Astrocyte (in vitro differentiated cells and primary cell): ENCODE measurements at regions not wholly inside any gene's neighbourhood (a gene's known extent, or its start where the extent isn't known, plus 50 kb on each side); places are given as distances from the start of the nearest gene placed in this dataset.

ENCODE experiments used
- DNase-seq: peaks from one replicate; pipeline ENCODE4 v3.0.0-alpha.2; 2010; ENCODE audit warnings: low read depth
- FAIRE-seq: peaks from 2 replicates; lab custom pipeline; 2011; peaks lifted over from hg19 to GRCh38; lab: Jason Lieb, UNC
- H2AFZ ChIP-seq: 2 replicates; pipeline ENCODE4 v1.6.0; 2012; ENCODE audit warnings: low read depth, low read length, inconsistent platforms
- H3K27ac ChIP-seq: 2 replicates; pipeline ENCODE4 v1.5.1; 2011; ENCODE audit warnings: low read depth, low read length, inconsistent platforms
- H3K27me3 ChIP-seq: 2 replicates; pipeline ENCODE4 v1.6.0; 2011; ENCODE audit warnings: low read length, inconsistent platforms; ENCODE audit not compliant: insufficient read depth
- H3K36me3 ChIP-seq: 2 replicates; pipeline ENCODE4 v1.5.1; 2011; ENCODE audit warnings: low read length, inconsistent platforms; ENCODE audit not compliant: insufficient read depth
- H3K4me1 ChIP-seq: 2 replicates; pipeline ENCODE4 v1.5.1; 2011; ENCODE audit warnings: low read length, inconsistent platforms; ENCODE audit not compliant: insufficient read depth
- H3K4me2 ChIP-seq: 2 replicates; pipeline ENCODE4 v1.6.0; 2012; ENCODE audit warnings: low read length, inconsistent platforms
- H3K4me3 ChIP-seq: 2 replicates; pipeline ENCODE4 v1.5.1; 2011; ENCODE audit warnings: low read depth, mild to moderate bottlenecking, low read length, inconsistent platforms; ENCODE audit not compliant: insufficient read depth
- H3K79me2 ChIP-seq: 2 replicates; pipeline ENCODE4 v1.6.0; 2012; ENCODE audit warnings: mild to moderate bottlenecking, low read length, inconsistent platforms; ENCODE audit not compliant: insufficient read depth
- H3K9ac ChIP-seq: 2 replicates; pipeline ENCODE4 v1.6.0; 2012; ENCODE audit warnings: mild to moderate bottlenecking, low read length, inconsistent platforms
- H3K9me3 ChIP-seq: 2 replicates; pipeline ENCODE4 v1.5.1; 2012; ENCODE audit warnings: low read depth, mild to moderate bottlenecking, low read length, inconsistent platforms; ENCODE audit not compliant: insufficient read depth
- H4K20me1 ChIP-seq: 2 replicates; pipeline ENCODE4 v1.6.0; 2012; ENCODE audit warnings: low read length, inconsistent platforms; ENCODE audit not compliant: insufficient read depth
- H3K27ac Mint-ChIP-seq: one replicate; pipeline ENCODE4 v1.8.0; 2021; ENCODE audit warnings: mild to moderate bottlenecking, mixed read lengths; ENCODE audit not compliant: unreplicated experiment
- H3K27me3 Mint-ChIP-seq: one replicate; pipeline ENCODE4 v1.8.0; 2021; ENCODE audit warnings: low read depth, mixed read lengths; ENCODE audit not compliant: unreplicated experiment
- H3K36me3 Mint-ChIP-seq: one replicate; pipeline ENCODE4 v1.8.0; 2021; ENCODE audit warnings: low read depth, mixed read lengths; ENCODE audit not compliant: unreplicated experiment
- H3K4me1 Mint-ChIP-seq: one replicate; pipeline ENCODE4 v1.8.0; 2021; ENCODE audit warnings: low read depth, mixed read lengths; ENCODE audit not compliant: unreplicated experiment
- H3K4me3 Mint-ChIP-seq: one replicate; pipeline ENCODE4 v1.8.0; 2021; ENCODE audit warnings: mild to moderate bottlenecking, moderate library complexity, mixed read lengths; ENCODE audit not compliant: unreplicated experiment
- H3K9me3 Mint-ChIP-seq: one replicate; pipeline ENCODE4 v1.8.0; 2021; ENCODE audit warnings: mild to moderate bottlenecking, mixed read lengths; ENCODE audit not compliant: unreplicated experiment
- EZH2 ChIP-seq: IDR thresholded peaks from 2 replicates; pipeline ENCODE4 v1.6.1; 2012; ENCODE audit warnings: mild to moderate bottlenecking, low read length, inconsistent platforms; ENCODE audit not compliant: insufficient read depth
- TF ChIP-seq, protein P1 (sequence below): IDR thresholded peaks from 2 replicates; pipeline ENCODE4 v1.5.1; 2011; ENCODE audit warnings: low read depth, mild to moderate bottlenecking, inconsistent platforms, low read length, moderate library complexity; ENCODE audit not compliant: insufficient read depth

DNA sequence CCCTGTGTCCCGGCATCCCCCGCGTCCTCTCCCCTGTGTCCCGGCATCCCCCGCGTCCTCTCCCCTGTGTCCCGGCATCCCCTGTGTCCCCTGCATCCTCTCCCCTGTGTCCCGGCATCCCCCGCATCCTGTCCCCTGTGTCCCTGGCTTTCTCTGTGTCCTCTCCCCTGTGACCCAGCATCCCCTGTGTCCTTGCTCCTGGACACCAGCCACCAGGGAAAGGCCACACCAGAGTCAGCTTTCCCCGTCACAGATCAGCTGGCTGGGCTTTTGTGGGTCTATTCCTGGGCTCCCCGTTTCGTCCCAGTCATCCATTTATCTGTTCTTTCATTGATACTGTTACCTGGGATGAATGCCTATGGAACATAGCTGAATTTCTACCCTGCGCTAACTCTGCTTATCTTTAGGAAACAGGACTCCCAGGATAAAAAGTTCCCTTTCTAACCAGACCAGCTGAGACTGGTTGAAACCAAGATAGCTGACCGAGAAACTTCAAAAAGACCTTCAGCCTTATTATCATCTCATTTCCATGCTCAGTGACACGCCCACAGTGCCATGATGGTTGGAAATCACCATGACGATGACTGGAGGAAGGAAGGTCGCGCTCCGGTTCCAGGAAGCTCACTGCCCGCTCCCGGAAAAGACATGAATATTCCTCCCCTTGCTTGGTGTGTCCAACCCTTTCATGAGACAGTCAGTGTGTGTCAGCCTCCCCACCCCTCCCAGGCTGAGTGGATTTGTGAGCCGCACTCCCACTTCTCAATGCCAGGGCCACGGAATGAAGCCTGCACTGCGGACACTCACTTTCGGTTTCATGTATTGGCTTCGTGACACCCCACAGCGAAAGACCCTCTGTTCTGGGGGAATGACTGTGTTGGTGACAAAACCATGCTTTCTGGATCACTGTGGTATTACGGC lies 276.4 kb upstream of the SFSWAP start:
- no peaks in the 10 kb centered on the region for H3K36me3 ChIP-seq
- H3K4me2 ChIP-seq, result no peak overlapping the region
- no peaks in the 10 kb centered on the region for H3K9me3 Mint-ChIP-seq
- H3K9me3 ChIP-seq, result no peaks in the 10 kb centered on the region
- peaks cover 2% of the 10 kb centered on the region for H3K36me3 Mint-ChIP-seq
- H3K4me1 Mint-ChIP-seq, result no peaks in the 10 kb centered on the region
- no peaks in the 10 kb centered on the region for H3K4me1 ChIP-seq
- FAIRE-seq, result no peak
- no peaks in the 10 kb centered on the region for H3K79me2 ChIP-seq
- H3K27me3 ChIP-seq, result no peaks in the 10 kb centered on the region
- H3K4me3 Mint-ChIP-seq, result no peak overlapping the region
- H3K27ac Mint-ChIP-seq, result no peak overlapping the region
- H3K27ac ChIP-seq, result no peak overlapping the region
- H3K9ac ChIP-seq, result no peak overlapping the region
- peaks cover 22% of the 10 kb centered on the region for H3K27me3 Mint-ChIP-seq
- no peak overlapping the region for H3K4me3 ChIP-seq
- DNase-seq, result no peak
- no peak for TF ChIP-seq EZH2
- TF ChIP-seq, protein P1, sequence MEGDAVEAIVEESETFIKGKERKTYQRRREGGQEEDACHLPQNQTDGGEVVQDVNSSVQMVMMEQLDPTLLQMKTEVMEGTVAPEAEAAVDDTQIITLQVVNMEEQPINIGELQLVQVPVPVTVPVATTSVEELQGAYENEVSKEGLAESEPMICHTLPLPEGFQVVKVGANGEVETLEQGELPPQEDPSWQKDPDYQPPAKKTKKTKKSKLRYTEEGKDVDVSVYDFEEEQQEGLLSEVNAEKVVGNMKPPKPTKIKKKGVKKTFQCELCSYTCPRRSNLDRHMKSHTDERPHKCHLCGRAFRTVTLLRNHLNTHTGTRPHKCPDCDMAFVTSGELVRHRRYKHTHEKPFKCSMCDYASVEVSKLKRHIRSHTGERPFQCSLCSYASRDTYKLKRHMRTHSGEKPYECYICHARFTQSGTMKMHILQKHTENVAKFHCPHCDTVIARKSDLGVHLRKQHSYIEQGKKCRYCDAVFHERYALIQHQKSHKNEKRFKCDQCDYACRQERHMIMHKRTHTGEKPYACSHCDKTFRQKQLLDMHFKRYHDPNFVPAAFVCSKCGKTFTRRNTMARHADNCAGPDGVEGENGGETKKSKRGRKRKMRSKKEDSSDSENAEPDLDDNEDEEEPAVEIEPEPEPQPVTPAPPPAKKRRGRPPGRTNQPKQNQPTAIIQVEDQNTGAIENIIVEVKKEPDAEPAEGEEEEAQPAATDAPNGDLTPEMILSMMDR, result no peak
- no peaks in the 10 kb centered on the region for H4K20me1 ChIP-seq
- no peak overlapping the region for H2AFZ ChIP-seq

GRCh38 chr12:131436922-131437705 lies 273.8 kb upstream of the SFSWAP start:
- no peak for DNase-seq
- H3K4me1 Mint-ChIP-seq, result no peaks in the 10 kb centered on the region
- TF ChIP-seq, protein P1, result no peak
- Histone ChIP-seq H3K9ac (no peak overlapping the region), H3K79me2 (no peaks in the 10 kb centered on the region), H3K4me2 (no peak overlapping the region), H3K4me1 (no peaks in the 10 kb centered on the region), H3K27me3 (no peaks in the 10 kb centered on the region), H2AFZ (no peak overlapping the region), H3K4me3 (no peak overlapping the region), H3K9me3 (no peaks in the 10 kb centered on the region), H3K27ac (no peak overlapping the region), H3K36me3 (no peaks in the 10 kb centered on the region), H4K20me1 (no peaks in the 10 kb centered on the region)
- H3K36me3 Mint-ChIP-seq, result no peaks in the 10 kb centered on the region
- FAIRE-seq, result no peak
- no peak overlapping the region for H3K4me3 Mint-ChIP-seq
- H3K27ac Mint-ChIP-seq, result no peak overlapping the region
- H3K9me3 Mint-ChIP-seq, result no peaks in the 10 kb centered on the region
- peaks cover 16% of the 10 kb centered on the region for H3K27me3 Mint-ChIP-seq
